HG03342 (cell line): ENCODE measurements at regions not wholly inside any gene's neighbourhood (a gene's known extent, or its start where the extent isn't known, plus 50 kb on each side); places are given as distances from the start of the nearest gene placed in this dataset.
"Not testable (repeated sequence)": the region's sequence is repeated elsewhere in the genome, so short reads cannot be mapped to it uniquely, and the experiment has no call there.

Experiments
- ATAC-seq: cut with Tn5 transposase; IDR thresholded peaks from one replicate; pipeline ENCODE4 v1.9.1; 2021; ENCODE audit warnings: mild to moderate bottlenecking, moderate library complexity; ENCODE audit not compliant: unreplicated experiment

DNA sequence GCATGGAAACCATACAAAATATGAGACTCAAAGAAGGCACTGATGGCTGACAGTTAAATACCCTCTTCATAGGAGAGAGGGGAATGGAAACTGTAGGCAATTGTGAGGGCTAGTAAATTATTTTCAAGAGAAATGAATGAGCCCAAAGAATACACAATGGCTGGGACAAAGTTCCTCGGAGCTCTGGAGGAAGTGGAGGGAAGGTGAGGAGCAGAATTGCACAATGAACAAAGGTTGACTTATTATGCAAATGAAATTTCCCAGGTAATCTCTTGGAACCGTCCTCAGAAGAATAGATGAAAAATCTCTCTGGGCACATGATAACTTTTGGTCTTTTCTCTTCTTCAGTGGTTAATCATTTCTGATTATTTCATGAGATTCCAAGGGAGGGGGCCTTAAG lies 202.6 kb upstream of the VCX start:
- no peak for ATAC-seq

DNA sequence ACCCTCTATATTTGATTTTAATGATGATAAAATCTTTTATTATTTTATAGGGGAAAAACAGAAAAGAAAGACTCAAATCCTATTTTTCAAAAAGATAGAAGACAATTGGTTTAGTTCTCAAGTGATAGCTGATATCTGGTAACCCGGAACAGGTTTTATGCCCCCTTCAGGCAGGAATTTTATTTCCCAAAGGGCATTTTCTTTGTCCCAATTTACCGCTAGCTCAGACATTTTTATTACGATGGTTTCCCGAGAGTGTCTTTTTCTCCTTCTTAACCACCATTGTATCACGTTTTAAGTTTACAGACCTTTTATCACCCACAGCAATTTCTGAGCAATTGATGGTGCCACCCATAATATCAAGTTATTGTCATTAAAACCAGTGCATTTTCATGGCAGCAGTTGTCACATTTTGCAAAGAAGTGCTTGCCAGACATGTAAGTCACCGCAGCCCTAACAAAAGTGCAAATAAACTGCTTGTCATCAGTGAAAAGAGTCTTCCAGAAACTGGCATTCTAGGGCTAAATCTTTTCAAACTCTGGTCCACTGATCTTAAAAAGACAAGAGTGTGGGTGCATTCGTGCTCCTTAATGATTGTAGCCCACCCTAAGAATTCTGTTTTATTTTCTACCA lies 204.8 kb upstream of the VCX start:
- no peak for ATAC-seq

DNA sequence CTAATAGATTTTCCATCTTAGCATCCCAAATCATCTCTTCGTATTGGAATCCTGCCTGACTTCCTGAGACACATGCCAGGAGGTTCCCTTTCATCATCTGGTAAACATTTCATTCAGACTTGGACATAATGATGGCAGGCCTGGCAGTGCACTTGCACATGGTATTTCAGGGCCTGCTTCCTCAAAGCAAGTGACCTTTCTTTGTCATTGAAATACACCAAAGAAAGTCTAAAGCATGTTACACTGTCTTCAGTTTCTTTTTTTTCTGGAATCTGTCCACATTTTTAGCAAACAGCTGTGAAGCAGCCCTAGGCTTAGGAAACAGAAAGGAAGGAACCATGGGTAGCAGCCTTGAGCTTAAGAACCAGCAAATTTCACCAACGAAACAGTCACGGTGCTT lies 205.9 kb upstream of the VCX start:
- ATAC-seq, result no peak

DNA sequence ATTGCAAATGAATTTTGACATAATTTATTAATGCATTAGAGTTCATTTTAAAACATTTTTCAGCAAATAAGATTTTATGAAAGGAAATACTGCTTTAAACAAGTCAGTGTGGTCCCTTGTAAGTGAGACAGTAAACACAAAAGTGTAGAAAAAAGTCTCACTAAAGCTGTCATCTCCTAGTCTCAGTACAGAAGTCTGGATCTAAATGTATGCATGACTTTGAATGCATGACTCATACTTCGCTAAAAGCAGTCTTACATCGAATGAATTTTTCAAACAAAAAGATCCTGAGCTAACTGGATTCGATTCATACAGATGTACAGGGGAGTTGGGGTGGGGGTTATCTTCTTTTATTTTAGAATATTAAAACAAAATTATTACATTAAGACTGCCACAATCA lies 207.4 kb upstream of the VCX start:
- ATAC-seq, result no peak

DNA sequence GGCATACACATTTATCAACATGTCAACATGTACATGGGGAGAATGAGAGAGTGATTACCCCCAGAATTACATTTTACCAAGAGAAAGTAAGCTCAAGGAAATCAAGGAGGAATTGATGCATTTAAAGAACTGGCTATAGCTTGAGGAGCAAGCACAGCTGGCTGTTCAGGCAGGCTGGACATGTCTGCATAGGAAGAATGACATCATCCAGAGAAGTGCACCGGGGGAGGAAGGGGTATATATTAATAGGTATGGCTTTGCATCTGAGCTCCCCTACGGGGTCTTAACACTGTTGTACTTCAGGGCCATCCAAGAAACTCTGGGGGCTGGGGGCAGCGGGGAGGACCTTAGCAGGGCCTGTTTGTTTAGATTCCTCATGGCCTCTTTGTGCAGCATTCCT lies 222.4 kb upstream of the VCX start:
- no peak for ATAC-seq

DNA sequence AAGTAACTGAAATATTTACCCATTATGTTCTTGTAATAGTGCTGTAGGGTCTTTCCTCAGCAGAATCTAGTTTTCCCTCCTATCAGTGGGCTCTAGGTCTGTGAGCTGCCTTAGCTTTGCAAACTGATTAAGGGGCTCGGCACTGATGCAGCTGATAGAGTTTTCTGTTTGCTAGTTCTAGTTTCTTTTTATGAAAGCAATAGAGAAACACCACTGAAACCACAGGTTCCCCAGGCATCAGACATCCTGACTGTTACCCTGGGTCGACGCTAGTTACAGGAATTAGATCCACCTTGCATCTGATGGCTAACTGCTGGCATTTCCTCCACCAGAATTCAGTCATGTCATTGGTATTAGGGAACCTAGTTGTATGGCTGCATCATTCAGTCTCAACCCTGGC lies 225.0 kb upstream of the VCX start:
- no peak for ATAC-seq

DNA sequence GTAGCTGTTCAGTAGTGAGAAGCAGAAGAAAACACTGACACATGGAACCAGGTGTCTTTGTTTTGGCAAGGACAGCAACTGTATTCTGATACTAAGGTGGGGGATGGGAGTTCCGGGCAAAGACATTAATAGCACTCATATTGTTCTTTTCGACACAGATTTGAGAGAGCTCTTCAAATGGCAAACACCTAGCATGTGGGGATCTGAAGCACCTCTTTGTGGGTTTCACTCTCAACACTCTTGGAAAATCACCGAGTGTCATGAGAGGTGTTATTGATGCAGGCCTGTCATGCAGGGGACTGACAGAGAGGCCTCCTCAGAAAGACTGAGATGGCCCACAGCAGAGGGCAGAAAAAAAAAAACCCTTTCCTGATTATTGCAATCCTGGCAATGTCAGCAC lies 228.4 kb upstream of the VCX start:
- ATAC-seq, result no peak

DNA sequence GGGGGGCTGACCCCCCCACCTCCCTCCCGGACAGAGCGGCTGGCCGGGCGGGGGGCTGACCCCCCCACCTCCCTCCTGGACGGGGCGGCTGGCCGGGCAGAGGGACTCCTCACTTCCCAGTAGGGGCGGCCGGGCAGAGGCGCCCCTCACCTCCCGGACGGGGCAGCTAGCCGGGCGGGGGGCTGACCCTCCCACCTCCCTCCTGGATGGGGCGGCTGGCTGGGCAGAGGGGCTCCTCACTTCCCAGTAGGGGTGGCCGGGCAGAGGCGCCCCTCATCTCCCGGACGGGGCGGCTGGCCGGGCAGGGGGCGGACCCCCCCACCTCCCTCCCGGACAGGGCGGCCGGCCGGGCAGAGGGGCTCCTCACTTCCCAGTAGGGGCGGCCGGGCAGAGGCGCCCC lies 234.3 kb upstream of the VCX start:
- ATAC-seq, result not testable (repeated sequence)

DNA sequence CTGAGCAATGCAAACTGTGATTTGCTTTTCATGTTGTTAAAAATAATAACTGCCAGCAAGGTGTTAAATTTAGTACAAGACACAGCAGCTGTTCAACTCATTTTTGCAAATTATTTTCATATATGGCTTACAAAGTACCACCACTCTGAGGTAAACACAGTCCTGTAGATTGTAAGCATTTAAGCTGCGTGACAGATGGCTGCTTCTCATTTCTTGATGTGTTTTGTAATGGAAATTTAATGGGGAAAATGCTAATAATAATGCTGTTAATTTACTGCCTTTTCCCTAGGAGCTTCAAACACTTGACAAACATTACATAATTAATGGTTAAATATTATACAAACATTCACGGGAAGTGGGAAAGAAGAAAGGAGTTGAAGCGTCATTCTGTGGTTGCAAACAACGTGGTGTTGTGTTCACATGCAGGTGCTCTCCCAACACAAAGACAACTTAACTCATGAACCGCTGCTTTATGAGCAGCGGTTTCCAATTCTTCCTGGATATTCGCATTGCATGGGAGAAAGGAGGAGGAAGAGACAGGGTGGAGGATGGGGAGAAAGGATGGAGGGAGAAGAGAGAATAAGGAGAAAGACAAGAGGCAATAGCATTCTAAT lies 236.8 kb upstream of the VCX start:
- ATAC-seq, result no peak

DNA sequence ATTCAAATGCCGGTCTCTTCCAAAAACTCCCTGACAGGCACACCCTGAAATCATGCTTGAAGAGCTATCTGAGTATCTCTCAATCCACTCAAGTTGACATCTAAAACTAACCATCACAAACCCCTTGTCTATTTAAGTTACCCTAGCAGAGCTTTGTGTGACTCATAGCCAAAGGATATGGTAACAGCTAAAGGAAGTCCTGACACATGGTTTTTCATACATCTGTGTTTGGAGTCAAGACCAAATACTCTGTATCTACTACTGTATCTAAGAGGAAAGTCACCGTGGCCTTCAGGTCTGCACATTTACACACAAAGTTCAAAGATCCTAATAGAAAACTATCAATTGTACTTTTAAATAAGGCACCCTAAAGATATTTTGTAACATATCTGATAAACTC lies 239.6 kb upstream of the VCX start:
- ATAC-seq, result no peak

DNA sequence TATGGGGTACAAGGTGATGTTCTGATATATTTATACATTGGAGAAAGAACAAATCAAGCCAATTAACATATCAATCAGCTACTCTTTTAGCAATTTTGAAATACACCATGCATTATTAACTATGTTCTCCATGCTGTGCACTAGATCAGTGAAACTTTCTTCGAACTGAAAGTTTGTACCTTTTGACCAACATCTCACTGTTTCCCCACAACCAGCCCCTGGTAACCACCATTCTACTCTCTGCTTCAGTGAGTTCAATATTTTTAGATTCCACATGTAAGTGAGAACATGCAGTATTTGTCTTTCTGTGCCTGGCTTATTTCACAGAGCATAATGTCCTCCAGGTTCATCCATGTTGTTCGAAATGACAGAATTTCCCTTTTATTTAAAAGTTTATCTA lies 246.1 kb upstream of the VCX start:
- ATAC-seq, result no peak

DNA sequence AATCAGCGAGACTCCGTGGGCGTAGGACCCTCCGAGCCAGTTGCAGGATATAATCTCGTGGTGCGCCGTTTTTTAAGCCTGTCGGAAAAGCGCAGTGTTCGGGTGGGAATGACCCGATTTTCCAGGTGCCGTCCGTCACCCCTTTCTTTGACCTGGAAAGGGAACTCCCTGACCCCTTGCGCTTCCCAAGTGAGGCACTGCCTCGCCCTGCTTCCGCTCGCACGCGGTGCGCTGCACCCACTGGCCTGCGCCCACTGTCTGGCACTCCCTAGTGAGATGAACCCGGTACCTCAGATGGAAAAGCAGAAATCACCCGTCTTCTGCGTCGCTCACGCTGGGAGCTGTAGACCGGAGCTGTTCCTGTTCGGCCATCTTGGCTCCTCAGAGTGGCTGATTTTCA lies 249.6 kb upstream of the VCX start:
- not testable (repeated sequence) for ATAC-seq

DNA sequence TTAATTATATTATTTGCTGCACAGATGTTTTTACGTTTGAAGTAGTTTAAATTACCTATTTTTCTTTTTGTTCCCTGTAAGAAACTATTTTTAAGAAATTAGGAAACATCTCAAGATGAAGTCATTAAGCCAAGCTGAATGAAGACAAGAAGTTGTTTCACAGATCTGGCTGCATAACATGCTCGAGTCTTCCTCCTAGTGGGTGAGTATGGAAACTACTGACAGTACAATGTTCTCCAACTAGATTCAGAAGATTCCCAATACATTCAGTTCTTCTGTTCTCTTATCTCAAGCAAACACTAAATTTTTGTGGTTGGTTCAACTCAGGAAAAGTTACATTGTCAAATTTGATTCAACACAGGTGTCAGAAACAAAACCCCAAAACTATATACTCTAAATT lies 256.8 kb upstream of the VCX start:
- peak; percentile 83 for ATAC-seq

DNA sequence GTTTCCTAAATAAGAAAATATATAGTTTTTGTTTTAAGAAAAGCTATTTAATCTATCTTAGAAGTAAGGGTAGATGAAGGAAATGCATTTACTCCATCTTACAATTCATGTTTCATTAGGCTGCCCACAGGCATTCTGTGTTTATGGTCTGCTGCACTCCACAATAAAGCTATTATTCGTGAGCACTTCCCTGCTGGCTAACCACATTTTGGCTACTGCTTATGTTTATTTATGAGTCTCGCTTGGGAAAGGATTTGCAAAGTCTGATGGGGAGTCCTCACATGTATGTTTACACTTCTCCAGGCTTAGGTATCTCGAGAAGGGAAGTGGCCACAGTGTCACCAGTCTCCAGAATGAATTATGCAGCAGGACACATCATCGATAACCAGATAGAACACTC lies 260.8 kb upstream of the VCX start:
- ATAC-seq, result no peak

DNA sequence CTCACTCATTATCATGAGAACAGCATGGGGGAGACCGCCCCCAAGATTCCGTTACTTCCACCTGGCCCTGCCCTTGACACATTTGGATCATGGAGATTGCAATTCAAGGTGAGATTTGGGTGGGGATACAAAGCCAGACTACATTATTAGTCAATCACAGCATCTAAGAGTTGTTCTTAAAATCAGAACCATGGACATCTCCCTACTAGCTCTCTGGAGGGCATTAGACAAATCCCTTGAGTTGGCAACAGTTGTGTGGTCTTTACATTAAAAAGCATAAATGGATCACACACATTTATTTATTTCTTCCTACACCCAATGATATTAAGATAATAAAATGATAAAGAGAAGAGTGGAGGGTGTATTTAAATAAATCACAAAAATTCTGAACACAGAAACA lies 262.8 kb upstream of the VCX start:
- ATAC-seq, result no peak

DNA sequence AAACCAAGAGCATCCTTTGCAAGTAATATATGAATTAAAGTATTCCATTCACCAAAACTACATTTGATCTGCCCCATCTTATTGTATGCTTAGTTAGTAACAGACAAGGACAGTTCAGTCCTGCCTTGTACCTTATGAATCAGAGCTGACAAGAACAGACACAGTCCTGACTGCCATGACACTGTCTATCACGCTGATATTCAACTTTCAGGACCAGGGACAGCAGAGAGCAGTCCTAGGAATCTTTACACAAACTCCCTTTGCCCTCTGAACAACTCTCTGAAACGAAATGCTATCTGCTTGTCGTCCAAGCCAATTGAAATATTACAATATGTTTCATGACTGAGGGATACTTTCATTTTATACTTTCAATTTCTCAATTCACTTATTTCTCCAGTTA lies 268.6 kb upstream of the VCX start:
- ATAC-seq, result no peak

DNA sequence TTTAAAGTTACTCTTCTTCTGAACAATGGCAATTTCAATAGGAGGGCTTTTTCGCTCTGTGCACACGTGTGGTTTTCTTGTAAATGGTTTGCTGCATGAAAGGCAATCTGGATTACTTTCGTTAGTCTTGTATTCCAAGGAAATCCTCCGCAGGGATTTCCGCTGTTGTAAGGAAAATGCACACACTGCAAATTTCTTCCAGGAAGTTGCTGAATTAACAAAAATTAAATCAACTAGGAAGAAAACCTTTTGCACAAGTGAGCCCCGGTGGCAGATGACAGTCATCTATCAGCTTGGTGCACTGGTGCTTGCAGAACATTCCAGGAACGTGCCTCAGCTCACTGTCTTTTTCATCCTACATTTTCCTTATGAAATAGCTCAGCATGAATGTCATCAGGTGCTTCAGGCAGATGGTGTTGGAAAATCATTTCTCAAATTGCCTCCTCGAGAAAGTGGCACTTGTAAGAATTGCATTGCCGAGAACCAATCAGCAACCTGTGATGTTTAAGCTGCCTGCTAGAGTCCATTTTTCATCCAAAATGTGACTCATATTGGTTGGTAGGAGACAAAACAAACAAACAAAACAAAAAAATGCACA lies 272.4 kb upstream of the VCX start:
- no peak for ATAC-seq

DNA sequence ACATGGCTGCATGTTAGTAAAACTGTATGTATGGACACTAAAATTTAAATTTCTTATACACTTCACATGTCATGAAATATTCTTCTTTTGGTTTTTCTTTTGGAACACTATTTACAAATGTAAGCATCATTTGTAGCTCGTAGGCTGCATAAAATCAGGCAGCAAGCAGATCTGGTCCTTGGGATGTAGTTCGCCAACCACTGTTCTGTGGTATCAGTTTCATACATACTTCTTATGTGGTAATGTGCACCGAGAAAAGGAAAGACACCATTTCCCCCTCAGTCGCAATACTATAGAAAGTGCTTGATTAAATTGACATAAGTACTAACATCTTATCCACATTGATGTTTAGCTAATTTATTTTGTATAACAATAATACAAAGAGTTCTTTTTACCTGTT lies 274.4 kb upstream of the VCX start:
- ATAC-seq, result no peak

DNA sequence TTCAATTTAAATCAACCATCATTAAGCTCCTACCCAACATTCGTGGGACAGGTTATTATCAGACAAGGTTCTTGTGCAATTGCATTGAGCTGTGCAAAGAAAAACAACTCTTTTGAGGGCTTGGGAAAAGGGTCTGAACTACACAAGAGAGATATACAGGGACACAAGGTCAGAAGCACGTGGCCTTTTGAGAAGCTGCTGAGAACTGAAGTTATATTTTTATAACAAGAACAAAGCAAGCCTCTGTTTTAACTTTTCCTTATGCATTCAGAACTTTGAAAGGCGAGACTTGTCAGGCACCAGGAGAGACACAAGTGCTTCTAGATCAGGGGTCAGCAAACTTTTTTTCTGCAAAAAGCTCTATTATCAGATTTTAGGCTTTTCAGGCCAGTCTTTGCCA lies 274.8 kb upstream of the VCX start:
- no peak for ATAC-seq

DNA sequence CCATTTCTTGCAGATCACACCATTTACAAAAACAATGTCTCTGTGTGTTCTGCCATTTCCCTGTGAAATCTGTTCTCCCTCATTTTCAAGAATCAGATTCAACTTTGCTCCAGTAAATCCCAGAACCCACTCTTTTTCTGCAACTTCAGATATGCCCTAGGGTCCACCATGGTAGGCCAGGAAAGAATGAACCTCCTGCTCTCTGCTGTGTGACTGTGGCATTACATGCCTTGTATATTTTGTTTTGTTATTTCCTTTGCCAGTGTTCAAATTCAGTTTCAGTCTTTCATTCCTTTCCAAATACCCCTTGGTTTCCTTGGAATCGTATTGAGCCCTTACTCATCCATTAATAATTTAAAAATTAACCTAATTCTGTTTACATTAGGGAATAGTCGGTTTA lies 290.2 kb upstream of the VCX start:
- ATAC-seq, result no peak

DNA sequence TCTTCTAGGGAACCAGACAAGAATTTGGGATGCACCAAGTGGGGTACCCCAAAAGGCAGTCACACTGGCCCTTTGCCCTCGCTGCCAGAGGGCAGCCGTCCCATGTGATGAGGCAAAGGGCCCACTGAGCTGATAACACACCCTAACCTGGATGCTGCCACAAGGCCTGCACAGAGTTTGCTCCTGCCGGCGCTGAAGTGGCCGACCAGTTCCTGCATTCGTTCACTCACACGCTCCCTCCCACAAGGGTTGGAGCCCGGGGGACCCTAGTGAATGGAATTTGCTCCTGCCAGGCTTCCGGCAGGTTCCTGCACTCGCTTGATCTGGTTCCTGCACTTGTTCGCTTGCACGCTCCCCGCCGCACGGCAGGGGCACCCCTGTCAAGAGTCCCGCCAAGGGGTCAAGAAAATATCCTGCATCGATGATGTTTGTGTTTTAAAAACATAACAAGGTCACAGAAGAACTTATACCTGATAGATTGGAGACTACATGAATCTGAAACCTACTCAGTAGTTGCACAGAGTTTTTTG lies 296.4 kb upstream of the VCX start:
- ATAC-seq, result no peak

DNA sequence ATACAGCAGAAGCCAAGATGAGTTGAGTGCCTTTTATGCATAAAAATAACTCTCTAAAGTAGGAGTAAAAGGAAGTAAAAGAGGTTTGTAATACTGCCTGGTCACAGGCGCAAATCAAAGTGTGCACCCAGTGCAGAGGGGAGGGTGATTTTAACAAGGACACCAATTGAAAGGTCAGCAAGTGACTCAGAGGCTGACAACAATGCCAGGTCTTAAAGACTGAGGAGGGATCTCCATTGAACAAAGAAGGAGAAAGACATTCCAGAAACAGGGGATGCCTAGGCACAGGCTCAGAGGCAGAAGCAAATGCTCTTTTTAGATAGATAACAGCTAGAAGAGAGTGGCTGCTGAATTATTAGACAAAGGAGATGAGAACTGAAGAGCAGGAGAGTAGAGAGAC lies 297.4 kb upstream of the VCX start:
- ATAC-seq, result no peak
